GM23248 (cell line): ENCODE measurements at regions not wholly inside any gene's neighbourhood (a gene's known extent, or its start where the extent isn't known, plus 50 kb on each side); places are given as distances from the start of the nearest gene placed in this dataset.
"Not testable (repeated sequence)": the region's sequence is repeated elsewhere in the genome, so short reads cannot be mapped to it uniquely, and the experiment has no call there.

Source experiments
- DNase-seq: peaks from one replicate; pipeline ENCODE4 v3.0.0-alpha.2; 2015
- H2AFZ ChIP-seq: fragments of 200-600 bp; sonication (generic); 2 replicates; pipeline ENCODE4 v1.6.1; 2016; ENCODE audit warnings: antibody characterized with exemption
- H3F3A ChIP-seq: fragments of 200-600 bp; sonication (generic); 2 replicates; pipeline ENCODE4 v1.6.1; 2016; ENCODE audit warnings: mild to moderate bottlenecking, antibody characterized with exemption, mixed run types; ENCODE audit not compliant: insufficient read depth
- H3K27ac ChIP-seq: fragments of 200-600 bp; sonication (generic); 2 replicates; pipeline ENCODE4 v1.5.1; 2016; ENCODE audit warnings: mild to moderate bottlenecking
- H3K27me3 ChIP-seq: fragments of 200-600 bp; sonication (generic); replicated peaks from 2 replicates; pipeline ENCODE4 v1.6.1; 2016; ENCODE audit warnings: mild to moderate bottlenecking; ENCODE audit not compliant: insufficient read depth
- H3K36me3 ChIP-seq: fragments of 200-600 bp; sonication (generic); 2 replicates; pipeline ENCODE4 v1.6.1; 2016; ENCODE audit warnings: low read depth, mild to moderate bottlenecking
- H3K4me1 ChIP-seq: fragments of 200-600 bp; sonication (generic); 2 replicates; pipeline ENCODE4 v1.6.1; 2016; ENCODE audit warnings: mild to moderate bottlenecking; ENCODE audit not compliant: insufficient read depth
- H3K4me2 ChIP-seq: fragments of 200-600 bp; sonication (generic); one replicate; pipeline ENCODE4 v1.6.1; 2016; ENCODE audit warnings: mild to moderate bottlenecking; ENCODE audit not compliant: unreplicated experiment
- H3K4me3 ChIP-seq: fragments of 200-600 bp; sonication (generic); 2 replicates; pipeline ENCODE4 v1.5.1; 2016; ENCODE audit warnings: mild to moderate bottlenecking
- H3K79me2 ChIP-seq: fragments of 200-600 bp; sonication (generic); 2 replicates; pipeline ENCODE4 v1.6.1; 2016; ENCODE audit warnings: mild to moderate bottlenecking; ENCODE audit not compliant: insufficient read depth
- H3K9ac ChIP-seq: fragments of 200-600 bp; sonication (generic); 2 replicates; pipeline ENCODE4 v1.6.1; 2016; ENCODE audit warnings: mild to moderate bottlenecking
- H3K9me2 ChIP-seq: fragments of 200-600 bp; sonication (generic); 2 replicates; pipeline ENCODE4 v1.6.1; 2016; ENCODE audit warnings: mixed run types, mild to moderate bottlenecking, moderate library complexity; ENCODE audit not compliant: insufficient read depth
- H3K9me3 ChIP-seq: fragments of 200-600 bp; sonication (generic); one replicate; pipeline ENCODE4 v1.6.1; 2017; ENCODE audit warnings: low read depth
- H4K20me1 ChIP-seq: fragments of 200-600 bp; sonication (generic); 2 replicates; pipeline ENCODE4 v1.6.0; 2016; ENCODE audit not compliant: insufficient read depth
- EZH2 ChIP-seq: fragments of 200-600 bp; sonication (generic); IDR thresholded peaks from 2 replicates; pipeline ENCODE4 v1.6.1; 2018; ENCODE audit warnings: antibody characterized with exemption, mild to moderate bottlenecking; ENCODE audit not compliant: insufficient read depth, poor library complexity, severe bottlenecking
- EZH2phosphoT487 ChIP-seq: fragments of 200-600 bp; sonication (generic); IDR thresholded peaks from 2 replicates; pipeline ENCODE4 v1.6.1; 2018; ENCODE audit warnings: antibody characterized with exemption, moderate library complexity, mild to moderate bottlenecking, low read depth; ENCODE audit not compliant: insufficient read depth
- WGBS, 2 experiments: methylation state at CpG; one replicate each; pipeline ENCODE4 v1.1.6; 2015 to 2017; ENCODE audit warnings: low lambda C conversion rate in 2 of 2, low coverage in 1 of 2; ENCODE audit errors: missing lambda C conversion rate in 2 of 2; 5-methylcytosine and 5-hydroxymethylcytosine counted together
- in situ Hi-C: fragments of 300-500 bp; cut with MboI; formaldehyde crosslinking; loops from 2 replicates; pipeline ENCODE4 v1.15.0; 2020

DNA sequence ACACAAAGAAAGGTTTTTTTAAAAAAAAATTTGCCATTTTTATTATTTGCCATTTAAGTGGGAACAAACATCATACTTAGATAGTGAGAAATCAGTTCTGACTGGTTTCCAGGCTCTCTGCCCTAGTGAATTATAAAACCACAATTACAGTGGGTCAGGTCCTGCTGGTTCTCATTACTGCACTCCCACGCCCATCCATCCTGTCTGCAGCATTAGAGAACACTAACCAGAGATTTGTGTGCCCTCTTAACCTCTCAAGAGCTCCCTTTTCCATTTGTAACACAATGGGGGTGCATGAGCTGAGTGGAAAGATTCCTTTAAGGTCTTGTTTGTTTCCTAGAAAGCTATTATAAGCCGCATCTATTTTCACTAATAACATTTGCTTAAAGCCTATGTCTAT lies 489.3 kb downstream of the AMY1C start:
- Histone ChIP-seq H3K36me3 (no peaks in the 10 kb centered on the region), H3K4me3 (no peak overlapping the region), H3K9me3 (no peaks in the 10 kb centered on the region), H3K4me1 (no peaks in the 10 kb centered on the region), H2AFZ (no peak overlapping the region), H3K27ac (no peak overlapping the region), H4K20me1 (no peaks in the 10 kb centered on the region), H3K27me3 (no peaks in the 10 kb centered on the region), H3K79me2 (no peaks in the 10 kb centered on the region), H3K4me2 (no peak overlapping the region), H3F3A (no peaks in the 10 kb centered on the region), H3K9me2 (no peaks in the 10 kb centered on the region; the same call in 1 of the 2 replicates), H3K9ac (no peak overlapping the region)
- peak; percentile 1 for DNase-seq
- in situ Hi-C loops = no loop called here
- 1 to 3% methylated on average over 2 of the region's 2 CpGs for WGBS, 2 experiments
- no peak for TF ChIP-seq EZH2phosphoT487

DNA sequence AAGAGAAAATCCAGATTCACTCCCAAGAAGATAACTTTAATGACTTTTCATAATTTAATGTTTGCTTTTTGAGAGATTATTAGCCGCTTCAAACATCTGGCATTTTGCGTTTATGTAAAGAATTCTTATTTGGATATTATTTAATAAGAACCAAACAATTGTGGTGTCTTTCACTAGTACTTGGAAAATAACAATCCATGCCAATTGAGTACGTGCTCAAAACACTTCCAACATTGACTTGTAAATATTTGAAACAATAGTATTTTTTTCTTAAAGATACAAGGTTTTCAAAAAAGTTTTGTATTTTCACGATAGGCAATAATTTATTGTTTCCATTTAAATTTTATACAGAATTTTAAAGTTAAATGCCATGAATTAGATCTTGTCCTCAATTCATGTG lies 498.7 kb downstream of the AMY1C start:
- Histone ChIP-seq H3F3A (no peaks in the 10 kb centered on the region), H3K9ac (no peak overlapping the region), H3K27ac (no peak overlapping the region), H3K36me3 (no peaks in the 10 kb centered on the region), H3K9me2 (no peaks in the 10 kb centered on the region; the same call in 1 of the 2 replicates), H2AFZ (no peak overlapping the region), H3K4me1 (no peaks in the 10 kb centered on the region), H3K9me3 (no peaks in the 10 kb centered on the region), H3K4me3 (no peak overlapping the region), H3K27me3 (no peaks in the 10 kb centered on the region), H3K4me2 (no peak overlapping the region), H3K79me2 (no peaks in the 10 kb centered on the region), H4K20me1 (no peaks in the 10 kb centered on the region)
- no peak for DNase-seq
- 4 to 6% methylated on average over 4 of the region's 4 CpGs for WGBS, 2 experiments
- in situ Hi-C loops = no loop called here
- TF ChIP-seq EZH2 (no peak), EZH2phosphoT487 (no peak)

DNA sequence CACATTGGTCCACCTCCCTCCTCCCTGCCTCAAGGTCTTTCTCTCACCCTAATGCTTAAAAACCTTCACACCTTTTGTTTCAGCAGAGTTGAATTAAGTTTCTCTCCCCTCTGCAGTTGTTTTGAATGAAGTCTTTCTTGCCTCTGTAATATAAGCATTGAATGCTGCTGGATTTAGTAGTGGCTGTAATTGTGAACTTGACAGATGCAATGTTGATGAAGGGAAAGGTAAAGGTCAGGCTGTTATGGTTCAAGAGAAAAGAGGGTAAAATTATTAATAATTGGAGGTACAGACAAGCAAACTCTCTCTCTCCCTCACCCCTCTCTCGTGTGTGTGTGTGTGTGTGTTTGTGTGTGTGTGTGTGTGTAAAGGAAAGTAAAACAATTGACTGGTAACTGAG lies 509.8 kb downstream of the AMY1C start:
- Histone ChIP-seq H3K27ac (no peak overlapping the region), H3K27me3 (no peaks in the 10 kb centered on the region), H3K9ac (no peak overlapping the region), H3K9me3 (no peaks in the 10 kb centered on the region), H3K4me3 (no peak overlapping the region), H3K9me2 (no peaks in the 10 kb centered on the region), H4K20me1 (no peaks in the 10 kb centered on the region), H3K36me3 (no peaks in the 10 kb centered on the region), H3F3A (no peaks in the 10 kb centered on the region), H2AFZ (no peak overlapping the region), H3K79me2 (no peaks in the 10 kb centered on the region), H3K4me2 (no peak overlapping the region), H3K4me1 (no peaks in the 10 kb centered on the region)
- 0 to 4% methylated on average over 1 of the region's 1 CpG for WGBS, 2 experiments
- DNase-seq = no peak
- TF ChIP-seq EZH2phosphoT487 = no peak
- TF ChIP-seq EZH2 = no peak
- in situ Hi-C loops = no loop called here

DNA sequence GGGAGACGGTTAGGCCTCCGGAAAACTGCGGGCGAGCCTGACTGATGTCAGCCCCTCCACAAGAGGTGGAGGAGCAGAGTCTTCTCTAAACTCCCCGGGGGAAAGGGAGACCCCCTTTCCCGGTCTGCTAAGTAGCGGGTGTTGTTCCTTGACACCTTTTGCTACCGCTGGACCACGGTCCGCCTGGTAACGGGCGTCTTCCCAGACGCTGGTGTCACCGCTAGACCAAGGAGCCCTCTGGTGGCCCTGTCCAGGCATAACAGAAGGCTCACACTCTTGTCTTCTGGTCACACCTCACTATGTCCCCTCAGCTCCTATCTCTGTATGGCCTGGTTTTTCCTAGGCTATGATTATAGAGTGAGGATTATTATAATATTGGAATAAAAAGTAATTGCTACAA lies 513.4 kb downstream of the AMY1C start:
- H3K4me1 ChIP-seq, H4K20me1 ChIP-seq, H3K9me2 ChIP-seq, H3K79me2 ChIP-seq, DNase-seq, H3K9me3 ChIP-seq, H3F3A ChIP-seq, H3K36me3 ChIP-seq, H3K27ac ChIP-seq, H3K27me3 ChIP-seq, H3K9ac ChIP-seq, H3K4me3 ChIP-seq, H3K4me2 ChIP-seq, H2AFZ ChIP-seq, in situ Hi-C loops: not testable (repeated sequence)
- WGBS, 2 experiments = 66 to 71% methylated on average over 9 to 11 of the region's 14 CpGs

DNA sequence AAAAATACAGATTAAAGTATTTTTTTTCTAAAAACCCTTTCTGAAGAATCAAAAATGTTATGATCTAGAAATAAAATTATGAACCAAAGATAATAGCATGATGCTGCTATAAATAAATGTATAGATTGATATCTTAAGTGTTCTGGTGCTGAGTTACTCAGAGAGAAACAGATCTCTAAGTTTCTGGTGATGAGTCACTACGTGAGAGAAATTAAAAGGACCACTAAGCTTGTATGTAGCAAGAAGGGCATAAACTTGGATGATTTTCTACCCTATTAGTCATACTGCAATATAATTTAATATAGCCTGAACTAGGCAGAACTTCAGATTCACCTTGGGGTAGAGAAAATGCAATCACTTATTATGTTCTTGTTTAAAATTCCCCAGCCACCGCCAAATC lies 514.8 kb downstream of the AMY1C start:
- Histone ChIP-seq H3K9me2 (no peaks in the 10 kb centered on the region), H3K9me3 (no peaks in the 10 kb centered on the region), H3K4me2 (no peak overlapping the region), H3K4me1 (no peaks in the 10 kb centered on the region), H3F3A (no peaks in the 10 kb centered on the region), H3K4me3 (no peak overlapping the region), H3K36me3 (no peaks in the 10 kb centered on the region), H3K27me3 (no peaks in the 10 kb centered on the region), H3K27ac (no peak overlapping the region), H3K79me2 (no peaks in the 10 kb centered on the region), H4K20me1 (no peaks in the 10 kb centered on the region), H3K9ac (no peak overlapping the region), H2AFZ (no peak overlapping the region)
- WGBS, 2 experiments = 1 to 20% methylated on average over 2 of the region's 2 CpGs
- in situ Hi-C loops = no loop called here
- no peak for TF ChIP-seq EZH2
- no peak for TF ChIP-seq EZH2phosphoT487
- DNase-seq = peak; percentile 1
